Lung (tissue), 11 donors: ENCODE measurements at regions not wholly inside any gene's neighbourhood (a gene's known extent, or its start where the extent isn't known, plus 50 kb on each side); places are given as distances from the start of the nearest gene placed in this dataset.

Source experiments
- ATAC-seq: fragments of 200-7000 bp; cut with Tn5 transposase; one replicate; pipeline ENCODE4 v1.9.1; 2020; ENCODE audit warnings: moderate number of reproducible peaks; ENCODE audit not compliant: insufficient read depth, low FRiP score
- DNase-seq, 3 donors: peaks; one replicate each; pipeline ENCODE4 v3.0.0-alpha.2; 2013 to 2017
- H3K27ac ChIP-seq, 2 donors: one replicate each; pipeline ENCODE4 v1.5.1; 2013; ENCODE audit warnings: mild to moderate bottlenecking in 2 of 2, moderate library complexity in 2 of 2, control low read depth in 1 of 2, inconsistent platforms in 1 of 2, low read depth in 1 of 2, low read length in 1 of 2
- H3K27me3 ChIP-seq, 3 donors: one replicate each; pipeline ENCODE4 v1.5.1; 2013; ENCODE audit warnings: low read length in 2 of 3; ENCODE audit not compliant: control insufficient read depth in 3 of 3, insufficient read depth in 3 of 3
- H3K36me3 ChIP-seq, 4 donors: one replicate each; pipeline ENCODE4 v1.5.1; 2013; ENCODE audit warnings: low read length in 4 of 4, mild to moderate bottlenecking in 1 of 4, moderate library complexity in 1 of 4; ENCODE audit not compliant: control insufficient read depth in 4 of 4, insufficient read depth in 4 of 4
- H3K4me1 ChIP-seq, 5 donors: one replicate each; pipeline ENCODE4 v1.5.1; 2013; ENCODE audit warnings: low read length in 5 of 5, mild to moderate bottlenecking in 2 of 5, moderate library complexity in 1 of 5; ENCODE audit not compliant: control insufficient read depth in 5 of 5, insufficient read depth in 5 of 5
- H3K4me3 ChIP-seq: one replicate; pipeline ENCODE4 v1.5.1; 2013; ENCODE audit warnings: mild to moderate bottlenecking, control low read depth, moderate library complexity
- H3K9ac ChIP-seq, 2 donors: one replicate each; pipeline ENCODE4 v1.5.1; 2013; ENCODE audit warnings: low read length in 2 of 2, control low read depth in 1 of 2; ENCODE audit not compliant: insufficient read depth in 1 of 2
- H3K9me3 ChIP-seq, 4 donors: one replicate each; pipeline ENCODE4 v1.5.1; 2013; ENCODE audit warnings: low read length in 3 of 4, mild to moderate bottlenecking in 1 of 4, moderate library complexity in 1 of 4; ENCODE audit not compliant: control insufficient read depth in 4 of 4, insufficient read depth in 3 of 4
- CTCF ChIP-seq: IDR thresholded peaks from 2 replicates; pipeline ENCODE4 v1.5.1; 2012; ENCODE audit warnings: mild to moderate bottlenecking; ENCODE audit errors: control extremely low read depth, extremely low read depth
- WGBS, 2 donors: extraction: QIAGEN DNeasy Blood & Tissue Kit; methylation state at CpG; one replicate each; pipeline ENCODE4 v1.1.7; 2013; 5-methylcytosine and 5-hydroxymethylcytosine counted together
- donor health status: control.
- donor health status: control.
- donor health status: Bipolar disorder and iron deficiency.
- donor health status: healthy.
- donor health status: DM: yes; HTN: yes; CAD: no.

DNA sequence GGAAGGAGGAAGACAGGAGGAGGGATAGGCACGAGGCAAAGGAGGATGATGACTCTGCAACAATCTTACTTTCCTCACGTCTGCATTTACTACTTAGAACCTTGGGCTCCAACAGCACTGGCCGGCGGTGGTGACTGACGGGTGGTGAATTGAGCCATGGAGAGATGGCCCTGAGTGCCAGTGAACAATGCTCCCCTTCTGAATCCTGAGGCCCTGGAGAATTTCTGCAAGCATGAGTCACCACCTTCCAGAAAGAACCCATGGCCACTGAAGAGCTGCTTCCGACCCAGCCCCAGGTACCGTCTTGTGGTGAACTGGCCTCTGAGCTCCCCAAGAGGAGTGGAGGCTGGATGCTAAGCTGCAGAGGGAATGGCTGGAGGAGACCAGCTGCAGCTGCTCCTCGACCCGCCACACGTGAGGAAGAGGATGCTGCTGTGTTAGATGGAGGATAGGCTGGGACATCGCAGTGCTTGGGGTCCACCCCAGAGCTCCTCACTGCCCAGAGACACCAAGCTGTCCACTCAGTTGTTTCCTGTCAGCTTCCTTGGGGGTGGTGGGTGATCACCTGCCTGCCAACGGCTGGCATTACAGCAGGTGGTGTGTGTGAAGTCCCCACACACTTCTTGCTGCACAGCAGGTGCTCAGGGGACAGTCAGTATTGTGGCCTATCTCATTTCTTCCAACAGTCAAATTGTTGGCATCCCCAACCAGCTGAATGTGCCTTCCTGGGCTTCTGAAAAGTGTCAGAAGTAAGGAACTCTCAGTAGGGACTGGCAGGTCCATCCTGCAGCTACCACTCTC is 186.5 kb upstream of the ID2 start:
- no peak overlapping the region for H3K9ac ChIP-seq
- H3K36me3 ChIP-seq, result no peaks in the 10 kb centered on the region
- ATAC-seq (no peak), DNase-seq (no peak)
- H3K27me3 ChIP-seq, result no peaks in the 10 kb centered on the region
- H3K27ac ChIP-seq, result no peak overlapping the region
- H3K4me3 ChIP-seq, result no peak overlapping the region
- H3K4me1 ChIP-seq, result peaks cover 0 to 46% (median 19%) of the 10 kb centered on the region in 5 donors
- no peaks in the 10 kb centered on the region for H3K9me3 ChIP-seq
- 81 to 87% methylated on average over 12 of the region's 12 CpGs for WGBS, 2 donors
- no peak for TF ChIP-seq CTCF

DNA sequence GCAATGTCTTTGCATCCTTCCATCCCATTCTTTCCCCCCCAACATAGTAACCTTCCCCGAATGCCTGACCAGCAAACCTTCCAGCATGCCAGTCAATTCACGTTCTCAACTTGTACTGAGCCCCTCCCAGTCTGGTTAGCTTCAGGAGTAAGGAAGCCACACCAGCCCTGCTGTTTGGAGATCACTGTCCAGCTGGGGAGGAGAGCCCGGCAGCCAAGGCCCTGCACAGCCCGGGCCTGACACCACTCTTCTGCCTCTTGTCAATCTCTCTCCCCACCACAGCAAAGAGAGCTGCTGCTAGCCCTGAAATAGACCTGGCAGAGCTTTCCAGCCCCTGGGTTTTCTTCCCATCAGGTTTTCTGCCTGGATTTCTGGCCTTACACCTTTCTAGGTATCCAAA is 185.8 kb upstream of the ID2 start:
- Histone ChIP-seq H3K4me3 (no peak overlapping the region), H3K36me3 (no peaks in the 10 kb centered on the region), H3K4me1 (peaks cover 0 to 48% (median 19%) of the 10 kb centered on the region in 5 donors), H3K27me3 (no peaks in the 10 kb centered on the region), H3K9me3 (no peaks in the 10 kb centered on the region), H3K27ac (no peak overlapping the region), H3K9ac (no peak overlapping the region)
- ATAC-seq, result no peak
- WGBS, 2 donors, result 69 to 82% methylated on average over 4 of the region's 4 CpGs
- DNase-seq, result peak in 1 of 3 donors; percentile 26
- no peak for TF ChIP-seq CTCF

GRCh38 chr2:8496617-8497016 is 185.2 kb upstream of the ID2 start:
- H3K4me1 ChIP-seq, result peaks cover 0 to 45% (median 22%) of the 10 kb centered on the region in 5 donors
- ATAC-seq (no peak), DNase-seq (no peak)
- H3K27ac ChIP-seq, result no peak overlapping the region
- H3K4me3 ChIP-seq, result no peak overlapping the region
- H3K9ac ChIP-seq, result no peak overlapping the region
- no peaks in the 10 kb centered on the region for H3K36me3 ChIP-seq
- WGBS, 2 donors, result 69 to 83% methylated on average over 4 of the region's 4 CpGs
- H3K9me3 ChIP-seq, result no peaks in the 10 kb centered on the region
- no peaks in the 10 kb centered on the region for H3K27me3 ChIP-seq
- TF ChIP-seq CTCF, result no peak
